ENCODE measurements at regions not wholly inside any gene's neighbourhood (a gene's known extent, or its start where the extent isn't known, plus 50 kb on each side); places are given as distances from the start of the nearest gene placed in this dataset.

GRCh38 chr18:25463726-25464125 lies 111.8 kb upstream of the ZNF521 start:
- no peak overlapping the region for H3K4me3 Mint-ChIP-seq
- peaks cover 4% of the 10 kb centered on the region for H3K9me3 Mint-ChIP-seq
- H3K4me1 Mint-ChIP-seq: peaks cover 59% of the 10 kb centered on the region
- no peaks in the 10 kb centered on the region for H3K27me3 Mint-ChIP-seq (ENCODE audit: low read depth)
- DNase-seq (ENCODE audit: low read depth, low spot score): no peak
- no peak for TF ChIP-seq CTCF (conservative IDR thresholded peaks at IDR 0.05)
- H3K27ac Mint-ChIP-seq (ENCODE audit: unreplicated experiment): peak overlapping the region; percentile 53
- H3K36me3 Mint-ChIP-seq (ENCODE audit: low read depth): no peaks in the 10 kb centered on the region

- H3K4me3 Mint-ChIP-seq: no peak overlapping the region
- peaks cover 5% of the 10 kb centered on the region for H3K9me3 Mint-ChIP-seq
- H3K4me1 Mint-ChIP-seq: peaks cover 53% of the 10 kb centered on the region
- no peaks in the 10 kb centered on the region for H3K27me3 Mint-ChIP-seq (ENCODE audit: low read depth)
- no peaks in the 10 kb centered on the region for H3K36me3 Mint-ChIP-seq (ENCODE audit: low read depth)
- no peak for TF ChIP-seq CTCF (conservative IDR thresholded peaks at IDR 0.05)
- DNase-seq (ENCODE audit: low read depth, low spot score): no peak
- no peak overlapping the region for H3K27ac Mint-ChIP-seq (ENCODE audit: unreplicated experiment)
These were observed 107.8 kb upstream of the ZNF521 start for GRCh38 chr18:25459814-25460213.

GRCh38 chr18:25457601-25458000 lies 105.6 kb upstream of the ZNF521 start:
- no peak overlapping the region for H3K4me3 Mint-ChIP-seq
- H3K9me3 Mint-ChIP-seq: peaks cover 2% of the 10 kb centered on the region
- TF ChIP-seq CTCF (conservative IDR thresholded peaks at IDR 0.05): no peak
- H3K27ac Mint-ChIP-seq (ENCODE audit: unreplicated experiment): no peak overlapping the region
- no peaks in the 10 kb centered on the region for H3K27me3 Mint-ChIP-seq (ENCODE audit: low read depth)
- no peaks in the 10 kb centered on the region for H3K36me3 Mint-ChIP-seq (ENCODE audit: low read depth)
- H3K4me1 Mint-ChIP-seq: peaks cover 40% of the 10 kb centered on the region
- no peak for DNase-seq (ENCODE audit: low read depth, low spot score)

GRCh38 chr18:25457126-25457525 lies 105.2 kb upstream of the ZNF521 start:
- no peak overlapping the region for H3K27ac Mint-ChIP-seq (ENCODE audit: unreplicated experiment)
- peaks cover 2% of the 10 kb centered on the region for H3K9me3 Mint-ChIP-seq
- no peaks in the 10 kb centered on the region for H3K27me3 Mint-ChIP-seq (ENCODE audit: low read depth)
- no peak overlapping the region for H3K4me3 Mint-ChIP-seq
- DNase-seq (ENCODE audit: low read depth, low spot score): no peak
- peaks cover 2% of the 10 kb centered on the region for H3K36me3 Mint-ChIP-seq (ENCODE audit: low read depth)
- no peak for TF ChIP-seq CTCF (conservative IDR thresholded peaks at IDR 0.05)
- peaks cover 37% of the 10 kb centered on the region for H3K4me1 Mint-ChIP-seq

GRCh38 chr18:25456334-25457010 lies 104.5 kb upstream of the ZNF521 start:
- Mint-ChIP-seq H3K27ac (ENCODE audit: unreplicated experiment) (no peak overlapping the region), H3K9me3 (peaks cover 6% of the 10 kb centered on the region), H3K36me3 (ENCODE audit: low read depth) (peaks cover 5% of the 10 kb centered on the region), H3K27me3 (ENCODE audit: low read depth) (no peaks in the 10 kb centered on the region), H3K4me3 (no peak overlapping the region), H3K4me1 (peaks cover 37% of the 10 kb centered on the region)
- TF ChIP-seq CTCF (conservative IDR thresholded peaks at IDR 0.05): no peak
- no peak for DNase-seq (ENCODE audit: low read depth, low spot score)
